ACC112 (cell line): ENCODE measurements at regions not wholly inside any gene's neighbourhood (a gene's known extent, or its start where the extent isn't known, plus 50 kb on each side); places are given as distances from the start of the nearest gene placed in this dataset.
"Not testable (repeated sequence)": the region's sequence is repeated elsewhere in the genome, so short reads cannot be mapped to it uniquely, and the experiment has no call there.

Experiments used
- H2AFZ ChIP-seq: fragments of 200-600 bp; sonication (generic); one replicate; pipeline ENCODE4 v1.6.0; 2017; ENCODE audit warnings: antibody characterized with exemption, low read length; ENCODE audit not compliant: unreplicated experiment
- H3K27ac ChIP-seq: fragments of 200-600 bp; sonication (generic); 2 replicates; pipeline ENCODE4 v1.5.1; 2014; ENCODE audit warnings: low read depth, mild to moderate bottlenecking, antibody characterized with exemption, low read length, moderate library complexity
- H3K27me3 ChIP-seq: fragments of 200-600 bp; sonication (generic); 2 replicates; pipeline ENCODE4 v1.6.1; 2014; ENCODE audit warnings: mild to moderate bottlenecking, antibody characterized with exemption, low read length, moderate library complexity, mixed read lengths; ENCODE audit not compliant: insufficient read depth
- H3K36me3 ChIP-seq: fragments of 200-600 bp; sonication (generic); 2 replicates; pipeline ENCODE4 v1.6.1; 2016; ENCODE audit warnings: mild to moderate bottlenecking, antibody characterized with exemption, low read length, moderate library complexity, mixed read lengths; ENCODE audit not compliant: insufficient read depth
- H3K4me1 ChIP-seq: fragments of 200-600 bp; sonication (generic); one replicate; pipeline ENCODE4 v1.6.1; 2016; ENCODE audit warnings: low read length, mixed read lengths; ENCODE audit not compliant: insufficient read depth, unreplicated experiment, control insufficient read depth
- H3K4me3 ChIP-seq: fragments of 200-600 bp; sonication (generic); 2 replicates; pipeline ENCODE4 v1.5.1; 2014; ENCODE audit warnings: mild to moderate bottlenecking, low read depth, low read length
- H3K79me2 ChIP-seq: fragments of 200-600 bp; sonication (generic); one replicate; pipeline ENCODE4 v1.6.0; 2016; ENCODE audit warnings: low read length; ENCODE audit not compliant: control insufficient read depth, unreplicated experiment, insufficient read depth

DNA sequence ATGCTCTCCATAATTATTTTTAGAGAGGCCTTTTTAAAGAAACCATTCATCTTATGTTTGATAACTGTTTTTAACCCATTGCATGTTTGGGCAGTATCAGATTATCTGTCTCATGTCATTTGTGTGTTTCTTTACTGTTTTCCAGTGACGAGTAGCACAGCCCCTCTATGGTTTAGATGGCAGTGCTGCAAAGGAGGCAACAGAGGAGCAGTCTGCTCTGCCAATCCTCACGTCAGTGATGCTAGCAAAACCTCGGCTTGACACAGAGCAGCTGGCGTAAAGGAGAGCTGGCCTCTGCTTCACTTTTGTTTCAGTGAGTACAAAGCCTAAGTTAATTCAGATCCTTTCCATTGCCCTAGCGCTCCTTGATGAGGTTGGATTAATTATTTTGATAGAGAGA, 80.4 kb upstream of the GARIN1A start:
- no peak overlapping the region for H2AFZ ChIP-seq
- no peak overlapping the region for H3K27ac ChIP-seq
- peaks cover 16% of the 10 kb centered on the region for H3K79me2 ChIP-seq
- no peak overlapping the region for H3K4me3 ChIP-seq
- no peaks in the 10 kb centered on the region for H3K27me3 ChIP-seq
- 0 out of 2 replicates have a peak, but pooled peaks cover 14% of the 10 kb centered on the region for H3K36me3 ChIP-seq
- H3K4me1 ChIP-seq, result no peaks in the 10 kb centered on the region

DNA sequence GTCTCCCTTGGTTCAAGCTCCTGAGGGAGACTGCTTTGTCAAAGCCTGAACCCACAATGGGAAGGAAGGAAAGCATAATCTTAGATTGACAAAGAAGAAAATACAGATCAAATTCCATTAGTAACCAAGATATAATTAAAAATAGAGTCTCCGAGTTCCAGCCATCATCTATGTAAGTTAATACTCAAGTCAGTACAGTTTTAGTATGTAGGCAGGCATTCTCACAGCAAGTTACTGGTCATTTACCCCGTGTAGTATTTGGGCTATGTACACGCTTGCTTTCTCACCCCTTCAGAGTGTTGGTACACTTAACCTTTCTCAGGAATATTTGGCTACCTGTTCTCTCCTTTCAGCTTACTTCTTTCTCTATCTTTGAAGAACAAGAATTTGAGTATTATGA, 79.9 kb upstream of the GARIN1A start:
- not testable (repeated sequence) for H3K4me3 ChIP-seq, H3K4me1 ChIP-seq, H3K27ac ChIP-seq, H3K27me3 ChIP-seq, H2AFZ ChIP-seq
- Histone ChIP-seq H3K79me2 (peaks cover 16% of the 10 kb centered on the region), H3K36me3 (0 out of 2 replicates have a peak, but pooled peaks cover 14% of the 10 kb centered on the region)

DNA sequence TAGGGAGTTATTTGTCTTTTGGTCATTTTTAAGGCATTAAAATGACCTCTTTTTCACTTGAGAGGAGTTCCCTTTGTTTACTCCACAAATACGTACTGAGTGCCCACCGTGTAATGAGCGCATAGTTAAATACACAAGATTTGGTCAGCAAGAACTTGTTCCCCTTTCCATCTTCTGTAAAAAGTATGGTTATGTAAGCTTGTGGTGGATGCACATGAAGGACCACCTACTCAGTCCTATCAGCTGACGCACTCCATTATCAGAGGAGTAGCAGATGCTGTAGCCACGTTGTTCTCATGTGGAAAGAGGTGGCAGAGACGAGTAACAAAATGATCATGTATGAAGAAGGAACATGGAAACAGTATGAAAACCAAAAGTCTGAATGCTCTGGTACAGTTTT, 78.0 kb upstream of the GARIN1A start:
- H3K79me2 ChIP-seq, H3K4me3 ChIP-seq, H3K27me3 ChIP-seq, H3K27ac ChIP-seq, H2AFZ ChIP-seq, H3K4me1 ChIP-seq: not testable (repeated sequence)
- H3K36me3 ChIP-seq, result 0 out of 2 replicates have a peak, but pooled peaks cover 14% of the 10 kb centered on the region

DNA sequence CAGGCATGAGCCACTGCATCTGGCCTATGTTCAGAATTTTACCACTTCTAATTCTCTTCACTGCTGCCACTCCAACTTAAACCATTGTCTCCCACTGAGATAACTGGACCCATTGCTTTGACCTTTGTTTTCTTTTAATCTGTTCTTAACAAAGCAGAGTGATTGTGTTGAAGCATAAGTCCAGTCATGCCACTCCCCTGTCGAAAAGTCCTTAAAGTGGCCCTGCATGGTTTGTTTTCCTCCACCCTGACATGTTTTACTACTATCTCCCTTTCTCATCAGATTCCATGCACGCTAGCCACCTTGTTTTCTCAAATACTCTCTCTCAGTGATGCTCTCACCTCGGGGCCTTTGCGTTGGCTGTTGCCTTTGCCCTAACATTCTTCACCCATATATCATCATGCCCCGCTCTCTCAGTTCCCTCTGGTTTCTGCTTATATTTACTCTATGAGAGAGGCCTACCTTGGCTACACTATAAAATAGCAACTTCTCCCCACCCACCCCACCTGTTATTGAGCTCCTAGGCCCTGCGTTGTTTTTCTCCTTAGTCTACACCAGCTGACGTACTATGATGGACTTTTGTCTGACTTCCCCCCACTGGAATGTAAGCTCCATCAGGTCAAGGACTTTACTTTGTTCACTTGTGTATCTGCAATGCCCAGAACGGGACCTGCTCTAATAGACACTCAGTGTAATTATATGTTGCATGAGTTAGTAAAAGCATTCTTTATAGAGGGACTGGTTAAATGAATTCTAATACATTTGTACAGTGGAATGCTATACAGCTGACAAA, 75.6 kb upstream of the GARIN1A start:
- Histone ChIP-seq H3K79me2 (peaks cover 12% of the 10 kb centered on the region), H3K36me3 (0 out of 2 replicates have a peak, but pooled peaks cover 19% of the 10 kb centered on the region)
- H3K27me3 ChIP-seq, H3K4me1 ChIP-seq, H2AFZ ChIP-seq, H3K27ac ChIP-seq, H3K4me3 ChIP-seq: not testable (repeated sequence)

DNA sequence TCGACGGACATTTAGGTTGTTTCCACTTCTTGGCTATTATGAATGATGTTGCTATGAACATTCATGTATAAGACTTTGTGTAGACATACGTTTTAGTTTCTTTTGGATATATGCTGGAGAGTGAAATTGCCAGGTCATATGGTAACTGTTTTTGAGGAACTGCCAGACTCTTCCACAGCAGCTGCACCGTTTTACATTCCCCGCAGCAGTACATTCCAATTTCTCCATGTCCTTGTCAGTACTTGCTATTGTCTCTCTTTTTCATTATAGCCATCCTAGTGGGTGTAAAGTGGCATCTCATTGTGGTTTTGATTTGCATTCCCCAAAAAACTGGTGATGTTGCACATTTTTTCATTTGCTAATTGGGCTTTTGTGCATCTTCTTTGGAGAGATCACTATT, 73.1 kb upstream of the GARIN1A start:
- not testable (repeated sequence) for H3K27ac ChIP-seq

DNA sequence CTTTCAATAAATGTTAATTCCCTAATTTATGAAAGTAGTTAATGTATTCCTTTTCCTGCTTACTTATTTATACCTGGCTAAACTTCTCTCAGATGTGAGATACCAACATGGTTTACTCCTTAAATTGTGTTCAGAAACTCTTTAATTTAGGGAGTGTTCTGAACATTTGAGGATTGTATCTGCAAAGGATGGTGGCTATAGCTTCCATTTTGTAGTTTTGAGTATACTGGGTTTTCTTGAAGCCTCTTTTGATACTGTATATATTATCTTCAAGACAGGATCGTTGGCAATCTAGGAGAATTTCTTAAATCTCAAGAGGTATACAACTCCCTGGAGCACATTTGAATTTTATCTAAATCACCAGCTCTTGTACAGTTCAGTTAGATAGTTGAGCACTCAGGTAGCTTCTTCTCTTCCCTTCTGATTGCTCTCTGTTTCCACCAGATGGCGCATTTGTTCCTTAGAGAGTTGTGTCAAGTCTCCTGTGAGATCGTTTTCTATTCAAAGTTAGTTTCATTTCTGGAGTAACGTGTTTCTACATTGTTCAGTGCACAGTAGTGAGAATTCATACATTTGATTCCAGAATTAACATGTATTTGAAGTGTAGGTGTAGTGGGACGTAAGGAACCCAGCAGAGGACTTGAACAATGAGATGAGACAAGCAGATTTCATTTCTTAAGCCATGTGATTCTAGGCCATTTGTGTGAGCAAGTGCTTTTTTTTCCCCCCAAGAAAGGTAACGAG, 63.2 kb upstream of the GARIN1A start:
- H2AFZ ChIP-seq, H3K36me3 ChIP-seq, H3K4me1 ChIP-seq, H3K27me3 ChIP-seq: not testable (repeated sequence)
- Histone ChIP-seq H3K4me3 (peak overlapping the region; percentile 75), H3K27ac (peak overlapping the region; percentile 44; the same call in 1 of the 2 replicates), H3K79me2 (peaks cover 12% of the 10 kb centered on the region)

More for the DNA sequence above, 73.1 kb upstream of the GARIN1A start:
- H3K4me1 ChIP-seq, H3K36me3 ChIP-seq, H2AFZ ChIP-seq, H3K27me3 ChIP-seq, H3K4me3 ChIP-seq: not testable (repeated sequence)
- peaks cover 17% of the 10 kb centered on the region for H3K79me2 ChIP-seq

DNA sequence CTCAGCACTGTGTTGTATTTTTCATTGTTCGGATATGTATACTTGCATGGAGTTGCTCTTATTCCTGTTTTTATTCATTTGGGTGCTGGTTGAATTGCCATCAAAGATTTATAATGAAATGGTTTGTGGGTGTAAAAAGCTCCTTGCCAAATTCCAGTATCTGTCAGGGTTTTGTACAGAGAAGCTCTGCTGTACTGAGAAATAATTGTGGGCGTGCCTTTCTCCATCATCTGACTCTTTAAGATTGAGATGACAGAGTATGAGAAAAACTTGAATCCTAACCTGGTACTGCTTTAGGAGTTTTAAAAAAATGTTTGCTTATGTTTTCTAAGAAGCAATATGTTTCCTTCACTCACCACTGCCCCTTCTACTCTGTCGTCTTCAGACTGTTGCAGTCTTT, 58.7 kb upstream of the GARIN1A start:
- not testable (repeated sequence) for H3K4me1 ChIP-seq, H2AFZ ChIP-seq, H3K4me3 ChIP-seq, H3K27ac ChIP-seq, H3K27me3 ChIP-seq, H3K36me3 ChIP-seq
- peaks cover 12% of the 10 kb centered on the region for H3K79me2 ChIP-seq

DNA sequence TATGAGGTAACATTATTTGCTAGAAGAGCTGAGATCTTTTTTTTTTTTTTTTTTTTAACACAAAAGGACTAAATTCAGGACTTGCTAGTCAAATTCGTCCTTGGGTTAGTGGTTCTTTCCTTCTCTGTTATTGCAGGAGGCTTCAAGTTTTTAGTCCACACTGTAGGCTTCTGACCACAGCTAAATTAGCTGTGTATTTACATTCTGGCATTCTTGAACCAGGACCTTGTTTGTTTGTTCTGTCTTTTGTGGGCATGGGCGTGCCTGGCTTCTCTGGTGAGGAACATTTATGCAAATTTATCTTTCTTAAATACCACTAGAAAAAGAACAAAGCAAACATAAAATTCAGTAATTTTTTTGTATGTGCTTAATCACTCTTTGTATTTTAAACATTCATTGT, 57.3 kb upstream of the GARIN1A start:
- not testable (repeated sequence) for H3K27me3 ChIP-seq, H3K36me3 ChIP-seq, H3K79me2 ChIP-seq, H2AFZ ChIP-seq, H3K4me1 ChIP-seq, H3K27ac ChIP-seq, H3K4me3 ChIP-seq

DNA sequence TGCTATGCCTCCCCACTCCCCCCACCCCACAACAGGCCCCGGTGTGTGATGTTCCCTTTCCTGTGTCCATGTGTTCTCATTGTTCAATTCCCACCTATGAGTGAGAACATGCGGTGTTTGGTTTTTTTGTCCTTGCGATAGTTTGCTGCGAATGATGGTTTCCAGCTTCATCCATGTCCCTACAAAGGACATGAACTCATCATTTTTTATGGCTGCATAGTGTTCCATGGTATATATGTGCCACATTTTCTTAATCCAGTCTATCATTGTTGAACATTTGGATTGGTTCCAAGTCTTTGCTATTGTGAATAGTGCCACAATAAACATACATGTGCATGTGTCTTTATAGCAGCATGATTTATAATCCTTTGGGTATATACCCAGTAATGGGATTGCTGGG, 55.3 kb upstream of the GARIN1A start:
- not testable (repeated sequence) for H3K36me3 ChIP-seq, H2AFZ ChIP-seq, H3K27ac ChIP-seq, H3K79me2 ChIP-seq, H3K27me3 ChIP-seq, H3K4me1 ChIP-seq, H3K4me3 ChIP-seq
